H9 (cell line): ENCODE measurements at regions not wholly inside any gene's neighbourhood (a gene's known extent, or its start where the extent isn't known, plus 50 kb on each side); places are given as distances from the start of the nearest gene placed in this dataset.

Experiments
- DNase-seq: peaks from one replicate; pipeline ENCODE4 v3.0.0-alpha.2; 2017
- H2AFZ ChIP-seq: one replicate; pipeline ENCODE4 v1.6.1; 2013; ENCODE audit warnings: mild to moderate bottlenecking, low read length, control low read depth, moderate library complexity
- H2AK5ac ChIP-seq: 2 replicates; pipeline ENCODE4 v1.6.1; 2013; ENCODE audit warnings: low read length, control low read depth, mixed read lengths; ENCODE audit not compliant: insufficient read length
- H2BK120ac ChIP-seq: one replicate; pipeline ENCODE4 v1.6.1; 2013; ENCODE audit warnings: low read depth, mild to moderate bottlenecking, low read length, control low read depth, inconsistent platforms; ENCODE audit not compliant: poor library complexity, severe bottlenecking
- H2BK12ac ChIP-seq: 2 replicates; pipeline ENCODE4 v1.6.1; 2013; ENCODE audit warnings: low read length, control low read depth, mixed read lengths, low read depth; ENCODE audit not compliant: insufficient read length
- H2BK15ac ChIP-seq: 2 replicates; pipeline ENCODE4 v1.6.1; 2013; ENCODE audit warnings: low read depth, low read length, control low read depth
- H2BK20ac ChIP-seq: one replicate; pipeline ENCODE4 v1.6.1; 2013; ENCODE audit warnings: low read depth, mild to moderate bottlenecking, low read length, control low read depth, inconsistent platforms; ENCODE audit not compliant: poor library complexity, severe bottlenecking
- H2BK5ac ChIP-seq: 2 replicates; pipeline ENCODE4 v1.6.1; 2013; ENCODE audit warnings: low read length, control low read depth, mixed read lengths; ENCODE audit not compliant: insufficient read length
- H3K14ac ChIP-seq: 2 replicates; pipeline ENCODE4 v1.6.1; 2013; ENCODE audit warnings: low read length, control low read depth; ENCODE audit not compliant: insufficient read depth
- H3K18ac ChIP-seq: 2 replicates; pipeline ENCODE4 v1.6.1; 2013; ENCODE audit warnings: low read depth, mild to moderate bottlenecking, mixed read lengths, low read length, control low read depth; ENCODE audit not compliant: insufficient read length
- H3K23ac ChIP-seq: 2 replicates; pipeline ENCODE4 v1.6.1; 2013; ENCODE audit warnings: low read length, control low read depth, mixed read lengths, low read depth; ENCODE audit not compliant: insufficient read length
- H3K23me2 ChIP-seq: 2 replicates; pipeline ENCODE4 v1.6.1; 2013; ENCODE audit warnings: low read depth, mild to moderate bottlenecking, mixed read lengths, low read length, control low read depth; ENCODE audit not compliant: insufficient read length, poor library complexity, severe bottlenecking
- H3K27ac ChIP-seq: 2 replicates; pipeline ENCODE4 v1.5.1; 2013; ENCODE audit warnings: low read length, control low read depth, mixed read lengths, low read depth; ENCODE audit not compliant: insufficient read length
- H3K27me3 ChIP-seq: 2 replicates; pipeline ENCODE4 v1.6.1; 2013; ENCODE audit warnings: low read length, control low read depth, inconsistent platforms; ENCODE audit not compliant: insufficient read depth
- H3K4ac ChIP-seq: 2 replicates; pipeline ENCODE4 v1.6.1; 2013; ENCODE audit warnings: low read depth, mild to moderate bottlenecking, control low read depth, inconsistent platforms, low read length, moderate library complexity
- H3K4me1 ChIP-seq: 2 replicates; pipeline ENCODE4 v1.6.1; 2013; ENCODE audit warnings: low read length, control low read depth, inconsistent platforms; ENCODE audit not compliant: insufficient read depth
- H3K4me2 ChIP-seq: 2 replicates; pipeline ENCODE4 v1.6.1; 2013; ENCODE audit warnings: low read length, control low read depth, mixed read lengths; ENCODE audit not compliant: insufficient read length, insufficient read depth
- H3K56ac ChIP-seq: 2 replicates; pipeline ENCODE4 v1.6.1; 2013; ENCODE audit warnings: low read depth, mild to moderate bottlenecking, mixed read lengths, low read length, control low read depth; ENCODE audit not compliant: insufficient read length
- H3K79me1 ChIP-seq: 2 replicates; pipeline ENCODE4 v1.6.1; 2013; ENCODE audit warnings: low read depth, mild to moderate bottlenecking, moderate library complexity, low read length, control low read depth, inconsistent platforms; ENCODE audit not compliant: insufficient read depth, poor library complexity, severe bottlenecking
- H3K79me2 ChIP-seq: 2 replicates; pipeline ENCODE4 v1.6.1; 2013; ENCODE audit warnings: low read length, control low read depth, inconsistent platforms; ENCODE audit not compliant: insufficient read depth
- H3K9ac ChIP-seq: 2 replicates; pipeline ENCODE4 v1.6.1; 2013; ENCODE audit warnings: low read length, control low read depth, mixed read lengths; ENCODE audit not compliant: insufficient read length; ENCODE audit errors: extremely low read depth
- H3K9me3 ChIP-seq: one replicate; pipeline ENCODE4 v1.6.1; 2013; ENCODE audit warnings: low read depth, low read length, inconsistent platforms; ENCODE audit not compliant: control insufficient read depth
- H3T11ph ChIP-seq: one replicate; pipeline ENCODE4 v1.6.1; 2013; ENCODE audit warnings: mild to moderate bottlenecking, low read length, control low read depth, inconsistent platforms
- H4K20me1 ChIP-seq: one replicate; pipeline ENCODE4 v1.6.1; 2013; ENCODE audit not compliant: control insufficient read depth, insufficient read length, insufficient read depth
- H4K5ac ChIP-seq: 2 replicates; pipeline ENCODE4 v1.6.1; 2013; ENCODE audit warnings: low read depth, mild to moderate bottlenecking, mixed read lengths, low read length, control low read depth; ENCODE audit not compliant: insufficient read length
- H4K8ac ChIP-seq: replicated peaks from 2 replicates; pipeline ENCODE4 v1.6.1; 2013; ENCODE audit warnings: low read length, control low read depth, mixed read lengths, low read depth; ENCODE audit not compliant: insufficient read length
- H4K91ac ChIP-seq: 2 replicates; pipeline ENCODE4 v1.6.1; 2013; ENCODE audit warnings: low read depth, mild to moderate bottlenecking, moderate library complexity, mixed read lengths, low read length, control low read depth; ENCODE audit not compliant: insufficient read length
- H3K27ac Mint-ChIP-seq, 3 experiments: 2 replicates in 2 of 3; 3 replicates in 1 of 3; pipeline ENCODE4 v1.8.0; 2020 to 2021; ENCODE audit warnings: mixed read lengths in 3 of 3, mild to moderate bottlenecking in 1 of 3, moderate library complexity in 1 of 3
- H3K27me3 Mint-ChIP-seq: 2 replicates; pipeline ENCODE4 v1.8.0; 2021; ENCODE audit warnings: low read depth, mild to moderate bottlenecking, moderate library complexity, mixed read lengths
- H3K36me3 Mint-ChIP-seq, 3 experiments: 2 replicates in 2 of 3; 3 replicates in 1 of 3; pipeline ENCODE4 v1.8.0; 2020 to 2021; ENCODE audit warnings: low read depth in 3 of 3, mixed read lengths in 3 of 3; ENCODE audit not compliant: insufficient read depth in 1 of 3
- H3K4me1 Mint-ChIP-seq, 2 experiments: 2 replicates each; pipeline ENCODE4 v1.8.0; 2020; ENCODE audit warnings: mixed read lengths in 2 of 2
- H3K4me3 Mint-ChIP-seq, 2 experiments: 2 replicates in 1 of 2; 3 replicates in 1 of 2; pipeline ENCODE4 v1.8.0; 2020 to 2021; ENCODE audit warnings: mild to moderate bottlenecking in 2 of 2, mixed read lengths in 2 of 2, moderate library complexity in 1 of 2
- H3K9me3 Mint-ChIP-seq, 2 experiments: 2 replicates in 1 of 2; 3 replicates in 1 of 2; pipeline ENCODE4 v1.8.0; 2020; ENCODE audit warnings: mild to moderate bottlenecking in 2 of 2, mixed read lengths in 2 of 2, moderate library complexity in 1 of 2
- CTCF ChIP-seq: fragments of 200-600 bp; sonication (generic); conservative IDR thresholded peaks from 3 replicates; pipeline ENCODE4 v1.8.0; 2021; ENCODE audit warnings: antibody characterized with exemption, mild to moderate bottlenecking
- WGBS: extraction: QIAGEN DNeasy Blood & Tissue Kit; methylation state at CpG from one replicate; pipeline ENCODE4 v1.1.7; 2013; ENCODE audit warnings: missing lambda C conversion rate, low lambda C conversion rate, mixed read lengths; ENCODE audit not compliant: insufficient read length; ENCODE audit errors: extremely low coverage; 5-methylcytosine and 5-hydroxymethylcytosine counted together

- DNase-seq = no peak
- no peak for TF ChIP-seq CTCF
- no peak overlapping the region for H3K14ac ChIP-seq
- H2BK5ac ChIP-seq = no peak overlapping the region
- no peak overlapping the region for H4K91ac ChIP-seq
- H2BK120ac ChIP-seq = no peak overlapping the region
- Mint-ChIP-seq H3K4me3 (no peak overlapping the region), H3K4me1 (no peaks in the 10 kb centered on the region), H3K27me3 (no peaks in the 10 kb centered on the region), H3K9me3 (no peaks in the 10 kb centered on the region), H3K27ac (no peak overlapping the region), H3K36me3 (no peaks in the 10 kb centered on the region)
- H3K56ac ChIP-seq = no peak overlapping the region
- no peaks in the 10 kb centered on the region; the same call in 1 of the 2 replicates for H3K4me1 ChIP-seq
- no peak overlapping the region for H3K23ac ChIP-seq
- no peaks in the 10 kb centered on the region for H3K27me3 ChIP-seq
- no peak overlapping the region for H2BK15ac ChIP-seq
- H3K79me1 ChIP-seq = no peaks in the 10 kb centered on the region
- no peak overlapping the region for H3K18ac ChIP-seq
- H4K5ac ChIP-seq = no peak overlapping the region
- no peak overlapping the region for H3K9ac ChIP-seq
- WGBS = no CpG with 5 or more reads among the region's 9 CpGs
- H3K23me2 ChIP-seq = no peaks in the 10 kb centered on the region
- H3T11ph ChIP-seq = no peak overlapping the region
- H2BK20ac ChIP-seq = no peak overlapping the region
- H3K27ac ChIP-seq = no peak overlapping the region
- H3K79me2 ChIP-seq = no peaks in the 10 kb centered on the region
- no peaks in the 10 kb centered on the region for H4K20me1 ChIP-seq
- H2BK12ac ChIP-seq = no peak overlapping the region
- H3K9me3 ChIP-seq = no peaks in the 10 kb centered on the region
- no peak overlapping the region for H3K4me2 ChIP-seq
- H2AK5ac ChIP-seq = no peak overlapping the region
- H4K8ac ChIP-seq = no peak overlapping the region
- no peak overlapping the region for H3K4ac ChIP-seq
- no peak overlapping the region for H2AFZ ChIP-seq
These were observed 320.0 kb upstream of the RARB start for GRCh38 chr3:25107918-25108617.
